C4-2B (cell line): ENCODE measurements at regions not wholly inside any gene's neighbourhood (a gene's known extent, or its start where the extent isn't known, plus 50 kb on each side); places are given as distances from the start of the nearest gene placed in this dataset.

Source experiments
- ZFX ChIP-seq: fragments of 450-650 bp; IDR thresholded peaks from 2 replicates; pipeline ENCODE4 v1.6.1; 2017
- TF ChIP-seq, protein P1 (sequence below): fragments of 450-650 bp; conservative IDR thresholded peaks from 2 replicates; pipeline ENCODE4 v1.5.1; 2017; ENCODE audit warnings: mild to moderate bottlenecking

GRCh38 chr2:129762386-129763189, 216.9 kb upstream of the RAB6C start:
- TF ChIP-seq, protein P1, sequence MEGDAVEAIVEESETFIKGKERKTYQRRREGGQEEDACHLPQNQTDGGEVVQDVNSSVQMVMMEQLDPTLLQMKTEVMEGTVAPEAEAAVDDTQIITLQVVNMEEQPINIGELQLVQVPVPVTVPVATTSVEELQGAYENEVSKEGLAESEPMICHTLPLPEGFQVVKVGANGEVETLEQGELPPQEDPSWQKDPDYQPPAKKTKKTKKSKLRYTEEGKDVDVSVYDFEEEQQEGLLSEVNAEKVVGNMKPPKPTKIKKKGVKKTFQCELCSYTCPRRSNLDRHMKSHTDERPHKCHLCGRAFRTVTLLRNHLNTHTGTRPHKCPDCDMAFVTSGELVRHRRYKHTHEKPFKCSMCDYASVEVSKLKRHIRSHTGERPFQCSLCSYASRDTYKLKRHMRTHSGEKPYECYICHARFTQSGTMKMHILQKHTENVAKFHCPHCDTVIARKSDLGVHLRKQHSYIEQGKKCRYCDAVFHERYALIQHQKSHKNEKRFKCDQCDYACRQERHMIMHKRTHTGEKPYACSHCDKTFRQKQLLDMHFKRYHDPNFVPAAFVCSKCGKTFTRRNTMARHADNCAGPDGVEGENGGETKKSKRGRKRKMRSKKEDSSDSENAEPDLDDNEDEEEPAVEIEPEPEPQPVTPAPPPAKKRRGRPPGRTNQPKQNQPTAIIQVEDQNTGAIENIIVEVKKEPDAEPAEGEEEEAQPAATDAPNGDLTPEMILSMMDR: no peak
- TF ChIP-seq ZFX: no peak
